Loucy (cell line): ENCODE measurements at regions not wholly inside any gene's neighbourhood (a gene's known extent, or its start where the extent isn't known, plus 50 kb on each side); places are given as distances from the start of the nearest gene placed in this dataset.

Experiments used
- H2AFZ ChIP-seq: fragments of 200-600 bp; sonication (generic); 2 replicates; pipeline ENCODE4 v1.6.0; 2016; ENCODE audit warnings: antibody characterized with exemption, mild to moderate bottlenecking, low read length, moderate library complexity
- H3F3A ChIP-seq: fragments of 200-600 bp; 2 replicates; pipeline ENCODE4 v1.6.0; 2016; ENCODE audit warnings: antibody characterized with exemption, low read depth, mild to moderate bottlenecking
- H3K27me3 ChIP-seq: fragments of 200-600 bp; sonication (generic); 2 replicates; pipeline ENCODE4 v1.6.1; 2014; ENCODE audit warnings: low read length, mild to moderate bottlenecking; ENCODE audit not compliant: insufficient read depth, poor library complexity, severe bottlenecking
- H3K36me3 ChIP-seq: fragments of 200-600 bp; sonication (generic); 2 replicates; pipeline ENCODE4 v1.6.1; 2016; ENCODE audit warnings: low read length; ENCODE audit not compliant: insufficient read depth
- H3K4me1 ChIP-seq: fragments of 200-600 bp; sonication (generic); 2 replicates; pipeline ENCODE4 v1.5.1; 2014; ENCODE audit warnings: low read length, mild to moderate bottlenecking; ENCODE audit not compliant: insufficient read depth, poor library complexity, severe bottlenecking
- H3K4me2 ChIP-seq: fragments of 200-600 bp; sonication (generic); 2 replicates; pipeline ENCODE4 v1.6.0; 2014; ENCODE audit warnings: antibody characterized with exemption, low read length, low read depth, mild to moderate bottlenecking; ENCODE audit not compliant: poor library complexity, severe bottlenecking
- H3K4me3 ChIP-seq: fragments of 200-600 bp; sonication (generic); 2 replicates; pipeline ENCODE4 v1.5.1; 2014; ENCODE audit warnings: low read length, mild to moderate bottlenecking, mixed read lengths; ENCODE audit not compliant: poor library complexity, severe bottlenecking
- H3K79me2 ChIP-seq: fragments of 200-600 bp; sonication (generic); 2 replicates; pipeline ENCODE4 v1.6.1; 2014; ENCODE audit warnings: low read length; ENCODE audit not compliant: insufficient read depth
- H3K9ac ChIP-seq: fragments of 200-600 bp; sonication (generic); 2 replicates; pipeline ENCODE4 v1.6.0; 2014; ENCODE audit warnings: mild to moderate bottlenecking, low read depth, low read length, moderate library complexity; ENCODE audit not compliant: poor library complexity, severe bottlenecking
- H3K9me2 ChIP-seq: fragments of 200-600 bp; sonication (generic); replicated peaks from 2 replicates; pipeline ENCODE4 v1.6.1; 2016; ENCODE audit warnings: low read depth, low read length, mixed read lengths
- H3K9me3 ChIP-seq: fragments of 200-600 bp; sonication (generic); 2 replicates; pipeline ENCODE4 v1.6.1; 2014; ENCODE audit warnings: mild to moderate bottlenecking, antibody characterized with exemption, low read length, low read depth; ENCODE audit not compliant: insufficient read depth
- H4K20me1 ChIP-seq: fragments of 200-600 bp; sonication (generic); 2 replicates; pipeline ENCODE4 v1.6.0; 2014; ENCODE audit warnings: antibody characterized with exemption, low read length, mild to moderate bottlenecking; ENCODE audit not compliant: insufficient read depth, poor library complexity, severe bottlenecking
- CTCF ChIP-seq: fragments of 200-600 bp; sonication (generic); conservative IDR thresholded peaks from 2 replicates; pipeline ENCODE4 v1.5.1; 2014; ENCODE audit warnings: mild to moderate bottlenecking, antibody characterized with exemption, low read length
- EZH2phosphoT487 ChIP-seq: fragments of 200-600 bp; IDR thresholded peaks from 2 replicates; pipeline ENCODE4 v1.6.1; 2018; ENCODE audit warnings: antibody characterized with exemption, mild to moderate bottlenecking, moderate library complexity, borderline replicate concordance

GRCh38 chr5:73250645-73251044 lies 77.7 kb downstream of the TMEM174 start:
- Histone ChIP-seq H3K36me3 (no peaks in the 10 kb centered on the region), H2AFZ (no peak overlapping the region), H3K4me1 (no peaks in the 10 kb centered on the region), H3K4me3 (no peak overlapping the region), H3K9ac (no peak overlapping the region), H4K20me1 (no peaks in the 10 kb centered on the region), H3K9me2 (no peaks in the 10 kb centered on the region), H3F3A (no peaks in the 10 kb centered on the region), H3K27me3 (no peaks in the 10 kb centered on the region), H3K9me3 (no peaks in the 10 kb centered on the region), H3K79me2 (no peaks in the 10 kb centered on the region), H3K4me2 (no peak overlapping the region)
- TF ChIP-seq CTCF (no peak), EZH2phosphoT487 (no peak)

- Histone ChIP-seq H3K4me2 (no peak overlapping the region), H3K9me2 (no peaks in the 10 kb centered on the region), H4K20me1 (no peaks in the 10 kb centered on the region), H3F3A (no peaks in the 10 kb centered on the region), H3K9ac (no peak overlapping the region), H3K27me3 (no peaks in the 10 kb centered on the region), H3K79me2 (no peaks in the 10 kb centered on the region), H3K4me1 (no peaks in the 10 kb centered on the region), H3K4me3 (no peak overlapping the region), H3K9me3 (no peaks in the 10 kb centered on the region), H3K36me3 (no peaks in the 10 kb centered on the region), H2AFZ (no peak overlapping the region)
- TF ChIP-seq EZH2phosphoT487 (no peak), CTCF (no peak)
Measured at GRCh38 chr5:73242735-73243134, 69.7 kb downstream of the TMEM174 start.

- no peaks in the 10 kb centered on the region for H3K9me3 ChIP-seq
- H3K27me3 ChIP-seq, result no peaks in the 10 kb centered on the region
- no peak overlapping the region for H3K9ac ChIP-seq
- no peaks in the 10 kb centered on the region for H3K9me2 ChIP-seq
- H4K20me1 ChIP-seq, result no peaks in the 10 kb centered on the region
- no peak overlapping the region for H3K4me3 ChIP-seq
- no peaks in the 10 kb centered on the region for H3F3A ChIP-seq
- H3K36me3 ChIP-seq, result no peaks in the 10 kb centered on the region
- TF ChIP-seq CTCF (no peak), EZH2phosphoT487 (no peak)
- no peaks in the 10 kb centered on the region for H3K79me2 ChIP-seq
- no peak overlapping the region for H3K4me2 ChIP-seq
- no peaks in the 10 kb centered on the region for H3K4me1 ChIP-seq
- no peak overlapping the region for H2AFZ ChIP-seq
Measured at GRCh38 chr5:73238873-73239272, 65.9 kb downstream of the TMEM174 start.
